Rectal smooth muscle tissue (tissue), 1 donor: ENCODE measurements at regions not wholly inside any gene's neighbourhood (a gene's known extent, or its start where the extent isn't known, plus 50 kb on each side); places are given as distances from the start of the nearest gene placed in this dataset.
"Not testable (repeated sequence)": the region's sequence is repeated elsewhere in the genome, so short reads cannot be mapped to it uniquely, and the experiment has no call there.

Experiments
- H3K27ac ChIP-seq: one replicate; pipeline ENCODE4 v1.7.0; 2013; ENCODE audit warnings: low read depth, low read length, inconsistent platforms
- H3K27me3 ChIP-seq: one replicate; pipeline ENCODE4 v1.7.0; 2013; ENCODE audit warnings: low read length; ENCODE audit not compliant: control insufficient read depth, insufficient read depth
- H3K36me3 ChIP-seq: one replicate; pipeline ENCODE4 v1.7.0; 2013; ENCODE audit warnings: low read length; ENCODE audit not compliant: control insufficient read depth, insufficient read depth
- H3K4me1 ChIP-seq: one replicate; pipeline ENCODE4 v1.7.0; 2013; ENCODE audit warnings: low read length; ENCODE audit not compliant: control insufficient read depth, insufficient read depth
- H3K4me3 ChIP-seq: one replicate; pipeline ENCODE4 v1.7.0; 2013; ENCODE audit warnings: low read length
- H3K9ac ChIP-seq: one replicate; pipeline ENCODE4 v1.7.0; 2013; ENCODE audit warnings: low read length

GRCh38 chr1:38776466-38777065 is 83.0 kb downstream of the RRAGC start:
- H3K36me3 ChIP-seq, result no peaks in the 10 kb centered on the region
- no peak overlapping the region for H3K27ac ChIP-seq
- no peaks in the 10 kb centered on the region for H3K27me3 ChIP-seq

DNA sequence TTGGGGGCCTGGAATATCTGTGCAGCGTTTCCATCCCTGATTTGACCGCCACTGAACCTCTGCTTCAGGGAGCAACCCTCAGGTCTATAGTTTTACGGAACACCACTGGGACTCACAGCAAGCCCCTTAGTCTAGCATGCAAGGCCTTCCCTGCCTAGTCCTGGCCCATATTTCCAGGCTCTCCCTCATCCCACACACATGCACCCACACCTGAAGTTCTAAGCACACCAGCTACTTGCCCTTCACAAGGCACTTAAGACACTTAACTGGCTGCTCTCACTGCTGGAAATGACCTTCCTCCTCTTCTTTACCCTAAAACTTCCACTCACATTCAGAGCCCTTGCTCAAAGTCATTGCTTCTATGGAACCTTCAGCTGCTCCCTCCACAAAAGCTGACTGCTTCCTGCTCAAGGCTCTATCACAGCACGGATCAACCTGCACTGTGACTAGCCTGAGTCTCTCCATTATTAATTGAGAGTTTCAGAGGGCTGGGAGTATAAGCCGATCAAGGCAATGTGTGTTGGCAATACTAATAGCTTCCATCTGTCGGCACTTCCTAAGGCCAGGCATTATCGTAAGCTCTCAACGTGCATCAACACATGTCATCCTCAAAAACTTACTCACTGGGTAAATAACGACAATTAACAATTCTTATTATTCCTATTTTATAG is 84.3 kb downstream of the RRAGC start:
- Histone ChIP-seq H3K27ac (no peak overlapping the region), H3K4me3 (no peak overlapping the region), H3K27me3 (no peaks in the 10 kb centered on the region), H3K9ac (no peak overlapping the region), H3K36me3 (no peaks in the 10 kb centered on the region), H3K4me1 (no peaks in the 10 kb centered on the region)

More at GRCh38 chr1:38776466-38777065, 83.0 kb downstream of the RRAGC start:
- no peaks in the 10 kb centered on the region for H3K4me1 ChIP-seq
- H3K4me3 ChIP-seq, result no peak overlapping the region
- H3K9ac ChIP-seq, result no peak overlapping the region

DNA sequence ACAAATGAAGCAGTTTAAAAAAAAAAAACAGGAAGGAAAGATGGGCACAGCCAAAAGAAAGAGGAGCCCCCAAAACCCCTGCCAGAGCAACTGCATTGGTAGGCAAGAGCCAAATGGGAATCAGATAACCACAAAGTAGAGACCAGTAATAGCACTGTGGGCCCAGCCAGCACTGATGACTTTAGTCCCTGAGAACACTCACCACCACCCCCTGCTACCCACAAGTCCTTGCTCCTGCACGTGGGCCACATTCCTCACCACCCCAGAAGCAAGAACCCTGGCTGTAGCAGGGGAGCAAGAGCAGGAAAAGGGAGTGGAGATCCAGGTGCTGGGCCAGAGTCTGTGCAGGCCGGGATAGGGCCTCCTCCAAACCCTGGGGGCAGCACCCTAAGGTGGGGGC is 86.1 kb downstream of the RRAGC start:
- Histone ChIP-seq H3K4me1 (no peaks in the 10 kb centered on the region), H3K4me3 (no peak overlapping the region), H3K36me3 (no peaks in the 10 kb centered on the region), H3K27ac (no peak overlapping the region), H3K9ac (no peak overlapping the region), H3K27me3 (no peaks in the 10 kb centered on the region)

GRCh38 chr1:38772953-38773352 is 86.6 kb downstream of the RRAGC start:
- Histone ChIP-seq H3K36me3 (no peaks in the 10 kb centered on the region), H3K4me3 (no peak overlapping the region), H3K9ac (no peak overlapping the region), H3K27ac (no peak overlapping the region), H3K4me1 (no peaks in the 10 kb centered on the region), H3K27me3 (no peaks in the 10 kb centered on the region)

DNA sequence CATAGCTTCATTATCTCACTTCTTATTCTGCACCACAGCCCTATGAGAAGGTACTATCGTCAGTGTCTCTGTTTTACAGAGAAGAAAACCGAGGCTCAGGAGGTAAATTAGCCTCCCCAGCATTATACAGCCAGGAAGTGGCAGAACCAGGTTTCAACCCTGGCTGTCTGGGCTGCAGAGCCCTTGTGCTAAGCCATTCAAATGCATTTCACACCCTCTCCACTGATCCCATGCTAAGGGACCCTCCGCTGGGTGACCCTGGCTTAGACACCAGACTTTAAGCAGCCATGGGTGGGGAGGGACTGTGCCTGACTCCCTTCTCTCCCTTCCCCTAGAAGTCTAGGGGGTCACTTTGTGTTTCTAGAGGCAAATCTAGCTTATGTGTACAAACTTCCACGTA is 87.5 kb downstream of the RRAGC start:
- Histone ChIP-seq H3K36me3 (no peaks in the 10 kb centered on the region), H3K4me3 (no peak overlapping the region), H3K4me1 (no peaks in the 10 kb centered on the region), H3K9ac (no peak overlapping the region), H3K27me3 (no peaks in the 10 kb centered on the region), H3K27ac (no peak overlapping the region)

- H3K27ac ChIP-seq, H3K4me1 ChIP-seq, H3K9ac ChIP-seq, H3K27me3 ChIP-seq, H3K4me3 ChIP-seq, H3K36me3 ChIP-seq: not testable (repeated sequence)
Observed at GRCh38 chr1:38770516-38771173, 88.9 kb downstream of the RRAGC start.

DNA sequence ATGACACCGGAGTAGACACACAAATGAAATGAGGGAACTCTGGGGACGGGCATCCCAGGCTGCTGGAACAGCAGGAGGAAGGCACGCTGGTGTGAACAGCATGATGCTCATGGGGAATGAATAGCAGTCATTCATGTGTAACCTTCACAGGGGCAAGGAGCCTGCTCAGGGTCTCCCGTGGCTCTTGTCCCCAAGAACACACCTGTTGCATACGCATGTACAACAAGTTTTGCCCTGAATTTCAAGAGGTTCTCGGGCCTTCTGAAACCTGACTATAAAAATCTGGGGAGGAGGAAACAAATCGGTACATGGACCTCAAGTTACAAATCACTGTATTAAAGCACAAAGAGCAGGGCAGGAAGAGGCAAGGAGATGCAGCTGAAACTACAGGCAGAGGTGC is 93.4 kb downstream of the RRAGC start:
- Histone ChIP-seq H3K36me3 (no peaks in the 10 kb centered on the region), H3K27ac (no peak overlapping the region), H3K4me3 (no peak overlapping the region), H3K9ac (no peak overlapping the region), H3K27me3 (no peaks in the 10 kb centered on the region), H3K4me1 (no peaks in the 10 kb centered on the region)

DNA sequence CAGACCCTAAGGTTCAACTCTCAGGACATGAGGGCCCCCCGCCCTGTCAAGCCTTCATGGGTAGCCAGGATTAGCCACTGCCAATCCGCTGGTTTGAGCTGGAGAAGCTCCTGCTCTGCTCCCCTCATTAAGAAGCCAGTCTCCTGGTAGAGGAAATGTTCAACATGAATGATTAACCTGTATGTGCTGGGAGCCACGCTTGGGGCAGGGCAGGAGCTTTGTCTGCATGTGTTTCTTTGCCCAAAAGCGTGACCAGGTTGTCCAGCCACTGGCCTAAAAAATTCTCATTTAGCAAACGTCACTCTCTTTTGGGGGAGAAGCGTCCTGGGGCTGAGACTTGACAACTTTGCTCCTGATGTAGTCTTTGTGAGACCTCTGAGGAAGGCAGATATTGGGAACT is 96.5 kb downstream of the RRAGC start:
- H3K36me3 ChIP-seq, result no peaks in the 10 kb centered on the region
- H3K27me3 ChIP-seq, result no peaks in the 10 kb centered on the region
- H3K9ac ChIP-seq, result no peak overlapping the region
- no peak overlapping the region for H3K27ac ChIP-seq
- H3K4me1 ChIP-seq, result no peaks in the 10 kb centered on the region
- H3K4me3 ChIP-seq, result no peak overlapping the region

DNA sequence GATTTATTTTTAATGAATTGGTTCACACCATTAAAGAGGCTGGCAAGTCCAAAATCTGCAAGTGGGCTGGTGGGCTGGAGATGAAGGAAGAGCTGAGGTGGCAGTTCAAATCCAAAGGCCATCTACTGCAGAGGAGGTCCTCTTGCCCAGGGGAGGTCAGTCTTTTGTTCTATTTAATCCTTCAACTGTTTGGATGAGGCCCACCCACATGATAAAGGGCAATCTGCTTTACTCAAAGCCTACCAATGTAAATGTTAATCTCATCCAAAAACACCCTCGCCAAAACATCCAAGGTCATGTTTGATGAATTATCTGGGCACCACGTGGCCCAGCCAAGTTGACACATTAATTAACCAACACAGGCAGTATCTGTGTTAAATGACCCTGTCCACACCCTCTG is 99.0 kb downstream of the RRAGC start:
- Histone ChIP-seq H3K4me1 (no peaks in the 10 kb centered on the region), H3K36me3 (no peaks in the 10 kb centered on the region), H3K27ac (no peak overlapping the region), H3K27me3 (no peaks in the 10 kb centered on the region), H3K9ac (no peak overlapping the region), H3K4me3 (no peak overlapping the region)

DNA sequence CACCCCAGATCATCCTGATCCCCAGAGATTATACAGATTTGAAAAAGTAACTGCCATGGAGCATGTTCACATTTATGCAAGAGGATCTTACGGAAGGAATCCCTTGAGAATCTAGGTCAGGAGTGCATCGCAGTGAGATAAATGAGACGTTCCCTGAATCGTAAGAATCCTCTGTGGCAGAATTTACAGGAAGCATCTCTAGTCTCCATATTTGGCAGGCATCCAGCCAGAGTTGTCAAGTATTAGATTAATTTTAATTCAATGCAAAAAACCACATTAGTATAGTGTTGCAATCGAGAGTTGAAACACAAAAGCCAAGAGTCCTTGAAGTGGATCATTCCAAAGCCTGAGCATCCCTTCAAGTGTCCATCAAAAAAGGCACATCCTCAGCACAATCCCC is 100.8 kb downstream of the RRAGC start:
- H3K27ac ChIP-seq, result no peak overlapping the region
- H3K27me3 ChIP-seq, result no peaks in the 10 kb centered on the region
- H3K4me3 ChIP-seq, result no peak overlapping the region
- no peaks in the 10 kb centered on the region for H3K36me3 ChIP-seq
- no peaks in the 10 kb centered on the region for H3K4me1 ChIP-seq
- no peak overlapping the region for H3K9ac ChIP-seq

DNA sequence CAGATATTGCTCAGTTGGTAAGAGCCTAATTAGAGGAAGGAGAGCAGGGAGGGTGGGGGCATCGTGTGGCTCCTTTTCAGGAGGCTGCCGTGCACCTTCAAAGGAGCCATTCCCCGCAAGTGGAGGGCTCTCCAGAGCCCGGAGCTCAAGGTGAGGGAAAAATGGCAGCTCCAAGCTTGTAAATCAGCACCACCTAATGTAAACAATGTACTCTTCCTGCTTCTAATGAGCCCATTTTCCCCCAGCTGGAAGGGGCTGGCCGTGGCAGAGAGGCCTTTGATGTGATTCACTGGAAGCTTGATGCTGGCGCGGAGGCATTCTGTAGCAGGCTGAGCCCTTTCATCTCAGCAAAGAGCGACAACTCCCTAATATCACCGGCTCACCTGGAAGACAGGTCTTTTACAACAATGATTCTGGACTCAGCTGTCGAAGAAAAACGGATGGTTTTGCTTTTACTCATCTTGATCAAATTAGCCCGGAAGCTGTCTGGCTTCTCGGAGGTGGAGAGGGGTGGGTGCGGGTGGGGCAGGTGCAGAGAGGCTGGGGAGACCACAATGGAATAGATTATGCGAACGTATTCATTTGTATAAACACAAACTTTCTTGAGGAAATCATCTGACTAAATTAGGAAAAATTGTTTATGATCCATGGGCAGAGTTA is 112.5 kb downstream of the RRAGC start:
- Histone ChIP-seq H3K4me3 (no peak overlapping the region), H3K27ac (no peak overlapping the region), H3K27me3 (no peaks in the 10 kb centered on the region)

GRCh38 chr1:38746402-38746935 is 113.1 kb downstream of the RRAGC start:
- no peak overlapping the region for H3K9ac ChIP-seq
- H3K27me3 ChIP-seq, result no peaks in the 10 kb centered on the region
- H3K36me3 ChIP-seq, result no peaks in the 10 kb centered on the region
- H3K27ac ChIP-seq, result no peak overlapping the region
- no peak overlapping the region for H3K4me3 ChIP-seq
- no peaks in the 10 kb centered on the region for H3K4me1 ChIP-seq

More for the DNA sequence above, 112.5 kb downstream of the RRAGC start:
- Histone ChIP-seq H3K9ac (no peak overlapping the region), H3K36me3 (no peaks in the 10 kb centered on the region), H3K4me1 (no peaks in the 10 kb centered on the region)
